Activated CD4-positive, alpha-beta T cell treated with anti-CD3 and anti-CD28 coated beads for 48 hours (primary cell): ENCODE measurements at regions not wholly inside any gene's neighbourhood (a gene's known extent, or its start where the extent isn't known, plus 50 kb on each side); places are given as distances from the start of the nearest gene placed in this dataset.

Experiments
- DNase-seq: peaks from one replicate; pipeline ENCODE4 v3.0.0-alpha.2; 2020

DNA sequence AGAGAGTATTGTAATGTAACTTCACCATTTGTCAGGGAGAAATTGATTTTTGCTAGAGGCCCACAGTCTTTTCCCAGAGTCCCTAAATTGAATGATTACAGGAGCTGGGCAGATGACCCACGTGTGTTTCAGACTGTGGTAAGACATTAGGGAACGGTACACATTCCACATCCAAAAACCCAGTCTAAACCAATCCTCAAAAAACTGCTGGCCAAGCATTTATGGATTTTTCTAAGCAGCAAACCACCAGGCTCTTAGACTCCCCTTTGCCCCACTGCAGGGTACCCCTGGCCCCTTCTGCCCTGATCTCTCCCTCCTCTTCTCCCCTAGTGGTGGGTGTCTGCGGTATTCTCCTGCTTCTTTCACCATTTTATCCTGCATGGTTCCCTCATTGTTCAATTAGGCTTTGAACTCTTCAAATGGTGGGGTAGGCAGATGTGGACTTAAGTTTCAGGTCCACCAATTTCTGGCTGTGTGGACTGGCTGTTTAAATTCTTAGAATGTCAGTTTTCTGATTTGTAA lies 135.5 kb upstream of the SORCS3 start:
- DNase-seq, result no peak

DNA sequence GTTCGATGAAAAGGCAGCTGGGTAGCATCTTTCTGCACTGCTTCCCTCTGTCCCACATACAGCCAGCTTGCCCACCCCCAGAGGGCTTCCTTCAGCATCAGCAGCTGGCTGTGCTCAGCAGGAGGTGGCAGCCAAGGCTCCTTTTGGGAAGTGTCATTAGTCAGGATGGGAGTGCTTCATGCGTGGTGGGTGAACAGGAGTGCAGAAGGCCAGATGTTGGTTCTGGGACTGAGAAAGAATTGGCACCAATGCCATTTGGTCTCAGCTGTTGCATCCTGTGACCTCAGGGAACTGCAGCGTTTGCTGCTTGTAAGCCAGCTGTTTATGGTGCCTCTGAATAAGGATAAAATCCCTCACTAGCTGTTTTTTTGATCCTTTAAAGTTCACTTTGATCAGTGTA lies 131.1 kb upstream of the SORCS3 start:
- DNase-seq, result no peak

DNA sequence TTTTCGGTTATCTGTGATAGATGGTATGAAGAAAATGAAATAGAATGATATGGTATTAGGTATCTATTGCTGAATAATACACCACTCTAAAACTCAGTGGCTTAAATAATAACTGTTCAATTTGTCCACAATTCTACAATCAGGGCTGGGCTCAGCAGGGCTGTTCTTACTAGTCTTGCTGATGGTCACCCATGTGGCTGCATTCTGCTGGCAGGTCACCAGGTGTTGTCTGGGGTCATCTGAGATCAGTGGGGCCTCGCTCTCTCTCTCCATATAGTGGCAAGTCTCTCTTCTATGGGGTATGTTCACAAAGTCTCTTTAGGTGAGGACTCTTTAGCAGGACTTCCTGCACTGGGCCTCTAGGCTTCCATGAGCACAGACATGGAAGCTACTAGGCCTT lies 130.4 kb upstream of the SORCS3 start:
- DNase-seq, result no peak

DNA sequence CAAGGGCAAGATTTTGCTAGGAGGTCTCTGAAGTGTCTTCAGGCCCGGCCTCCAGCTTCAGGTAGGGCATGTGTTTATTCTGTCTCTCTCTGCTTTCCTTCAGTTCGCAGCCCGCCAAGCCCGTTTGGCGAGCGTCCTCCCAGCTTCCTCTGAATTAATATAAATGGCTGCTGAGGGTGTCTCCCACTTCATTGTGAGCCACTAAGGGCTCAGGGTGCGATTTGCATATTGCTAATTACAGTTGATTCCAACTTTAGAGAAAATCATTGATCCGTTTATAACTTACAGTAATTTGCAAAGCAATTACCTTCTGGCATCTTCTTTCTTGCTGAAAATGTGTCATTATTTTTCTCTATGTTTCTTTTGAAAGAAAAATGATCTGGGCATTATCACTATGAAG lies 128.3 kb upstream of the SORCS3 start:
- no peak for DNase-seq

DNA sequence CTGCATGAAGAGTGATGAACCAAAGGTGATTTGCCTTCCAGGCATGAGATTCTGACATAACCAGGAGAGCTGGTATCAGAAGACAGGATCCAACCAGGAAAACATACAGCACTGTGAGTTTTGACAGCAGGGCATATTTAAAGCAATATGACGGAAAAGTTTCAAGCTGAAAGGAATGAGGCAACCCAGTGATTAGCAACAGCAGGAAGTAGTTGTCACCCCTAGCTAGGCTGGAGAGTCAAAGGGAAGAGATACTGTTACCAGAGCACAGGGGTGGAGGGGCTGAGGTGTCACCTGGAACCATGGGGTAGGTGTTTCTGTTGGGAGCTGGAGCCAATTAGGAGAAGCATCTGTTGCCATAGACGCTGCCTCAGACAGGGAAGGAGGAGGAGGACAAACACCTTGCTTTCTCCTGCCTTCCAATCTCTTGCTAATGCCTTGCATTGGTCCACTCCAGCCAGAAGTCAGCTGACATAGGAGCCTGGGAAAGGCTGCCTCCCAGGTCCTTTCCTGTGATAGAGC lies 125.4 kb upstream of the SORCS3 start:
- DNase-seq, result no peak

DNA sequence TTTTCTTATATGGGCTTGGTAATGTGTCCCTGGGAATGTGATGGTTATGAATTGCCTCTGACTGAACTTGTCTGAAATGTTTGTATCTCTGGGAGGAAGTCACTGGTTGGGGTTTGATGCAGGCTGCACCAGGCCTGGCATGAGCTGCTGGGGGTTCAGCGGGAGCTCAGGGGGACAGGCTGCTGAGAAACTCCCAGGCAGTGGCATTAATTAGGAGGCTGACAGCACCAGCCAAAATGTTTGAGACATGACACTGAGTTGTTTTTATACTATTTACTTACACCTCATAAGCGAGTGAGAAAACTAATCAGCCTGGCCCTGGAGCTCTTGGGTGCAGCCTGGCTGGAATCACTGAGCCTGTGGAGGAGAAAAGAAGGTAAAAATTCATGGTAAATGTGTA lies 124.1 kb upstream of the SORCS3 start:
- DNase-seq, result no peak

DNA sequence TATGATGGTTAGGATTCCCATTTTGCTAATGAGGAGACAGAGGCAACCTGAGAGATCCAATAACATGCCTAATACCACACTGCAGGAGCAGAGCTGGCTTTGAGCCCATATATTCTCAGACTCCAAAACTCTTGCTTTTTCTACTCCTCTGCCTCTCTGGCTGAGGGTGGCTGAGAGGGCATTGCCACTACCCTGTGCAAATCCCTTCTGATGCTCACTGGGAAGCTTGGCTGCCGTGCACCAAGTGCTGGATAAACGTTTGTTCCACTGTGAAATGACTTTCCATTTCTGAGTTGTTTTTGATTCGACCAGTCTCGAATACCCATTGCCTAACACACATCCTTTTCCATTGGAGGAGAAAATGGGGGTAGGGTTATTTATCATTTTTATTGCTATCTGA lies 123.1 kb upstream of the SORCS3 start:
- DNase-seq, result no peak

DNA sequence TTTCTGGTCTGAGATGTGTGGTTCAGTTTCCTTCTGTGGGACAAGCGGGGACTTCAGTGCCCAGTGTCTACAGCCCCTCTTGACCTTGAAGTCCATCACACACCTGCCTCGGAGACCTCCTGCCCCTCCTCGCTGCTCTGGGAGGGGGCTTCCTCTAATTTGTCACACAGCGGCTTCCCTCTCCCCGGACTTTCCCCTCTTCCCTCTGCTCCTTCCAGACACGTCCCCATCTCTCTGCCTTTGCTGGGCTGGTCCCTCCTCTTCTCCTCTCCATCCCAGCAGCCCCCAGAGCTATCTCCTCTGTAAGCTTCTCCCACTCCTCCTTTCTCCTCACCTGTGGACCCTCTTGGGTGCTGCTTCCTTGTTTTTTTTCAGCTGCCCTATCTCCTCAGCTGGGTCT lies 122.2 kb upstream of the SORCS3 start:
- no peak for DNase-seq

DNA sequence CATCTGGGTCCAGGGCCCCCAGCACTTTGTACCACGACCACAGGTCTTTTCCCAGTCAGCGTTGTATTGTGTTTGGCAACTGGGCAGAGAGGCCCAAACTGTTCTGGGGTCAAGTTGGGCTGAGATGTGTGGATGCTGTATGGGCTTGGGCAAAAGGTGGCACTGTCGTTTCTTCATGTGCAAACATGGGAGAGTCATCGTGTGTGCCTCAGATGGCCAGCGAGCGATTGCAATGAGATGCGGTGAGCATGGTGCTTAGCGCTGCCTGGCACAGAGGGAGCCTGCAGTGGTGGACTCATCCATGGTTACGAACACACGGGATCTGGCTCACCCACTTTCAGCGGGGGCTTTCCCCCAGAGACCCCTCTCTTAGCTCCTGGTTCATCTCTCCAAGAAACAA lies 120.4 kb upstream of the SORCS3 start:
- no peak for DNase-seq

DNA sequence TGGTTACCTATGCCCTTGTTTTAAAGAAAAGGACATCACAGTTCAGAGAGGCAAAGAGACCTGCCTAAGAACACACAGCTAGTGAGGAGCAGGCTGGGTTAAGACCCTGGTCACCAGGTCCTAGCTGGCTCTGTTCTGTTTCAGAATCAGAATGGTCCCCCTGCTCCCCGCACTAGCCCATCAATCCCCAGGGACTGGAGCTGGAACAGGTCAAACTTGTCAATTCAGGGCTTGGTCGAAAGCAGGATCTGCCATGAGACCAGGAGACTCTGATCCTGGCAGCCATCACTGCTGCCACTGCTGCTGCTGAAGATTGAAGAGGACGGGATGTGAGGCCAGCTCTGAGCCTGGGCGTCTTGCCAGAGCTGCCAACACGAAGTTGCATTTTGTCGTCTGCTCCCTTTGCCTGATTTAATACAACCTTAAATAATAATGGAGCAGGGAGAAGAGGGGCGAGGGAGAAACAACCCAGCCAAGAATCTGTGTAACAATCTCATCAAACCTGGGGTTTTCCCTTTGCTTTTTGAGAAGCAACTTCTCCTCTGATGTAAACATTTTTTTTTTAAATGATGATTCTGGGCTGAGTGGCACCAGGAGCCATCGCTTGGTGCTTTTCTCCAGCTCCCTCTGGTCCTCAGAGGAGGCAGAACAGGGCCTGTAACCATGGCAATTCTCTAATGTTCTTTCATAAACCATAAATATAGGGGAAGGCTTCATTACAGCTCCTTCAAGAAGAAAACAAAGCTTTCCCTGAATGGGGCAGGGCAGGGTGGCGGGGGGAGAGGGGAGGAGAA lies 119.0 kb upstream of the SORCS3 start:
- DNase-seq, result no peak

DNA sequence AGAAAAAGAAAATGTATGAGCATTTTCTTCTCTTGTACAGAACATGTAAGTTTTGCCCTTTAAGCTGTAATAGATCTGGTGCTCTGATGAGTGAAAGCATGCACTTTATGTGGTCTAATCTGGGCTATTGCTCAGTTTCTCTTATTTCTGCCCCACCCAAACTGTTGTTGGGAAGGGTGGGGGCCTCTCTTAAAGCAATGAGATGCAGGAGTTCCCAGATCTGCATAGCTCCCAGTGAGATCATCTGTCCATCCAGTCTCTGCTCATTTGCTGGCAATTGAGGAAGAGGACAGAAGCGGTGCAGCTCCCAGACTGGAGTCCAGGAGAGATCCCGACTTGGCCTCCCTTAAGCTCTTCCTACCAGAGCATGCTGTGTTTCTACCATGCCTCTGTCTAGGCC lies 114.9 kb upstream of the SORCS3 start:
- no peak for DNase-seq

DNA sequence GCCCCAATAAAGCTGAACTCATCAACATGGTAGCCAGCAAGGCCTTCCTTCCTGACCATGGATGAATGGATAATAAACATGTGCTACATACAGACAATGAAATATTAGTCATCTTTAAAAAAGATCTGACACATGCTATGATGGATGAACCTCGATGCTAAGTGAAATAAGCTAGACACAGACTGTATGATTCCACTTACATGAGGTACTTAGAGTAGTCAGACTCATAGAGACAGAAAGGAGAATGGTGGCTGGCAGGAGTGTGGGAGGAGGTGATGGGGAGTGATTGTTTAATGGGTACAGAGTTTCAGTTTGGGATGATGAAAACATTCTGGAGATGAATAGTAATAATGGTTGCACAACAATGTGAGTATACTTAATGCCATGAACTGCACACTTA lies 114.1 kb upstream of the SORCS3 start:
- DNase-seq, result peak; percentile 20

DNA sequence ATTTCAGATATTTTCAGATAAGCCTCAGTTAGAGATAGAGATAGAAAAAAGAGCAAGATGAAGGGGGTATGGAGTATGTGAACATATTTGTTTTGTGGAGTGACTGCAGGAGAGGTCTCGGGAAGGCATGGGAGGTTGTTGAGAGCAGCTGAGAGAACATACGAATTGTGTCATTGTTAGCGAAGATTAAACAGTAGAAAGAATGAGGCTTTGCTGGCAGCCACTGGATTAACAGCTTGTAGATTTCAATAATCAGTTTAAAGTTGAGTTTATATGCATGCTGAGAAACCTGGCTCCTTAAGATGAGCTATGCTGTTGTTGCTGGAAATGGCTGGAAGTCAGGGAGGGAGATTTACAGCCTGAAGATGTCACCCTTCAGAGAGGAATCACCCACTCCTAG lies 100.9 kb upstream of the SORCS3 start:
- no peak for DNase-seq

DNA sequence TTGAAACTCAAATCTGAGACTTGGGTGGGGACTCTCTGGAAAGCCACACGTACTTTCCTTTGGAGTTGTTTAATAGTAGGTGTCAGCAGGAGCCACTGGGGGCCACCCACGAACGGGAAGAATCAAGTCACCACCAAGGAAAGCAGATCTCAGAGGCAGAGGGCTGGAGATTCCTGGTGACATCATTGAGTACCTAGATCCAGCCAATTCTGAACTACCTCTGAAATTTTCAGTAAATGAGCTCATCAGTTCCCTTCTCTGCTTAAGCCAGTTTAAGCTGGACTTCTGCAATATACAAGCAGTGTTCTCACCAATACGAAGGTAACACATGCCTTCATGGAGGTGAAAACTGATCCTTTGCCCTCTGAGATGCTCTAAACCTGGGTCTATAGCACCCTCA lies 99.3 kb upstream of the SORCS3 start:
- no peak for DNase-seq

DNA sequence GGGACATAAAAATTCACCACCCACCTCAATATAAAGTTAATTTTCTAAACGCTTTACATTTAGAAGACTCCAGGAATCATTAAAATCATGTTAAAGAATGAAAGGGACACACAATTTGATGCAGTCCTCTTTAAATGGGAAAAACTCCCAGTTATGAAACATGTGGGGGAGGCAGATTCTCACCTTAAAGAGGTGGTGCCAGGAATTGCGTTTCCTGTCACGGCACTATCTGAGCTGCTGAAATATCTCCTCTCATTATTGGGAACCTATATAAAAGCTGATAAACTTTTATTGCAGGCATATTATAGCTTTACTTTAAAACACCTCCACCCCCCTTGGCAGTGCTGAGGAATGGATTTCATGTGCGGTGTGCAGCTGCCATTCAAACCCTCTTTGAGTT lies 94.8 kb upstream of the SORCS3 start:
- DNase-seq, result no peak

DNA sequence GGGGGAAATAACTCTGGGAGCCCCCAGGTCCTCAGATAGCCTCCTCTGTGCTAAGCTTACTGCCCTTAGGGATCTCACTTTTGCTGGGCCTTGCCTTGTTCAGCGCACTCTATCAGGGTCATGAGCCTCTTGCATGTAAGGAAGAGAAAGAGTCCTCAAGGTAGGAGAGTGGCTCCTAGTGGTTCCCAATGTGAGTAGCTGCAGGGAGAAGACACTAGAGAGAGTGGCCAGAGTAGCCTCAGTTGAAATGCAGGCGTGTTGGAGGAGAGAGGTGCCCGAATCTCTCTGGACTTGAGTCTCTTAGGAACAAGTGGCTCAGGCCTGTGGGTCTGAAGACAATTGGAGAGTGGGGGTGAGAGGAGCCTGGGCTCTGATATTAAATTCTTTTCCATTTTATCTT lies 94.3 kb upstream of the SORCS3 start:
- no peak for DNase-seq

DNA sequence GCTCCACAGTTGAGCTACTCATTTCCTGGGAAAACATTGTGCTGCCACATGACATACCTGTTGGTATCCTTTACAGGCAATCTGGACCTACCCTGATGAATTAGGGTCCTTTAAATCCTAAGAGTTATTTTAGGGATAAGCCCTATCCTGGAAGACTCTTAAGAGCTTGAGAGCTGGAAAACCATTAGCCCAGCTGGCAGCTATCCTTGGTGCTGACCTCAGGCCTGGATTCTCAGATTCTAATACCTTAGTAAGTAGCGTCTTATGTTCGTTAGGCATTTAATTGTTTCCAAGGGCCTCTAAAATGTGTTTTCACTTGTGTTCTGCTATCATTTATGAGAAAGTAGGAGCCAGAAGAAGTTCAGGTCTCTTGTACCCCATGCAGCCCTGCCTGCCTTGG lies 93.0 kb upstream of the SORCS3 start:
- no peak for DNase-seq

DNA sequence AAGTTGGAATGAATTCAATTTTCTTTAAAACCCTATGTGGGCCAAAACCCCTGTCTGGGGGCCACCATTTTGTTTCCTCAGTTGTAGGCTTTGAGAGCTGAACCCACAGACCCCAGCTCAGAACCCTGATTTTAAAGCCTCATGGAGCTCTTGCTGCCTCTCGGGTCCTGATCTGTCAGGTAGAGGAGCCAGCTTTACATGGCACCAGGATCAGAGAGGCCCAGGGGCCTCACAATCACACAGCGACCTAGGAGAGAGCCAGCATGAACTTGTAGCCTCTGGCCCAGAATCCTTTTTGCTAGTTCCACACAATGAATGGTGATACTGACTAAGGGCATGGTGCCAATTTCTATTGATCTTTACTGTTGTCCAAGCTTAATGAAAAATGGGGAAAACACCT lies 84.3 kb upstream of the SORCS3 start:
- DNase-seq, result no peak

DNA sequence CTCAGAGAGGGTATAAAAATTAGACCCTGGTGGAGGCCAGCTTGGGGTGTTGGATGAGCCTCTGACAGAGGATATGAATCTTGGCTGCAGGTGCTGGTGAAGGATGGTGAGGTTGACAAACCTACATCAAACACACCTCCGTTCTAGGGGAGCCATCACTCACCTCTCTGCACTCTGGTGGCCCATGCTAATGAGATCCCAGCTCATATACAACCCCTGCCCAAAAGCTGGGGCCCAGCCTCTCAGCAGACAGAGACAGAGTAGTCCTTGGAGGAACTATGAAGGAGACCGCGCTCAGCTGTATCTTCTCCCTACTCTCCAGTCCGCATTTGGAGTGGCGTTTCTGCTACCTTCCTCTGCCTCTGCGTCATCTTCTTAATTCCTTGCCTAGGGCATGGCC lies 83.1 kb upstream of the SORCS3 start:
- DNase-seq, result no peak

DNA sequence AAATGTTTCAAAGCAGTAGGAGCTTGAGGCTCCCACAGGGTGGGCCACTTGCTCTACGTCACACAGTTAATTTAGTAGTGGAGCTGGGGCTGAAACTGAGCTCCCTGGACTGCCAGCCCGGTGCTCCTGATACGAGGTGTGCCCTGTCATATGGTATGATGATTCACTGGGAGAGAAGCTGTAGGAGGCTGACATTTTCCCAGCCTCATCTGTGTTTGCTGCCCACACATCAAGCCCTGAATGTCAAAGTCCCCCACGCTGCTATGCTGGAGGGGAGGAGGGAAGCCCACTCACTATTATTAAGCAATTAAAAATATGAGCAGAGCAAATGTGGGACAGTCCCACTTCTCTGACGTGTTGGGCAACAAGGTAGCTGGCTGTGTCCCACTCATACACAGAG lies 81.2 kb upstream of the SORCS3 start:
- no peak for DNase-seq

DNA sequence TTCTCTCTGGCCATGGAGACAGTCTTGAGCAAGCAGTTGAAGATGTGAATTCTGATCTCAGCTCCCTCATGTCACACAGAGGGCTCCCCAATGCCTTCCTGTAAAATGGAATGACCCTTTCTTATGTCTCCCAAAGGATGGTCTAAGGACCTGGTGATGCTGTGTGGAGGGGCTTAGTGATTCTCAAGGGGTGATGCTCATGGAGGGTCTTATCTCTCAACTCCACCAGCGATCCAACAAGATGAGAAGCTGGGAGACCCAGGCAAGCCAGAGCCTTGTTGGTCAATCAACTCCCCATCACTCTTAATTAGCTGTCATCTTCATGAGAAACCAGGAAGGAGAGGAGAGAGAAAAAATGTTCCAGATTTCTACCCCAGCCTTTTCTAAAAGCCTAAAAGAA lies 78.0 kb upstream of the SORCS3 start:
- DNase-seq, result no peak

DNA sequence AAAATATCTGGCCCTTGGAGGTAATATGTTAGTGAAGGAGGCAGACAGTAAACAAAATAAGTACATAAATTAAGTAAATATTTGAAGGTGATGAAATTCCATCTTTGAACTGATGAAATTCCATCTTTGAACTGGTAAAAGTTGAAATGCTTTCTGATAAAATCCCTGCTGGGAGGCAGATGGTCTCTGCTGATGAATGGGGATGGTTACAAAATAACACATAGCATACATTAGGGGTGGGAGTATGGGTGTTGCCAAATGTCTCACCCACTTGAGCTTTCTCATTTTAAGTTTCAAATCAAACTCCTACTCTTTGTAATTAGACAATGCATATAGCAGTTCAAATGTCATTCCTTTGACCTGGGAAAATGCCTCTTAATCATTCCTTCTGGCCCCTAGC lies 77.5 kb upstream of the SORCS3 start:
- no peak for DNase-seq

DNA sequence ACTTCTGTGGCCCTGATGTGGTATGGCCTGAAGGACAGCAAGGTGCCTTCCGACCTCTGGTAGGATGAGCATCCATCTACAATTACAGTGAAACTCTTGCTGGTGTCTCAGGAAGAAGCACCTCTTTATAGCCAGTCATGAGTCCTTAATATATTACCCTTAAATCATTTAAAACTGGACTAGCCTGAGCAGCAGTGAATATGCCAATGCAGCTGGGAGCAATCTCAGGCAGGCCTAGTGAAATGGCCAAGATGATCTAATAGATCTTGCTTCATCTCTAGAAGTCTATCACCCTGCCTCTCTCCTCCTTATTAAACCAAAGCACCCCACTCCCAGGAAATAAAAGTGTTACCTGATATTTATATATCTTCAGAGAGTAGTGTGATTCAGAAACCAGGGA lies 66.7 kb upstream of the SORCS3 start:
- no peak for DNase-seq

DNA sequence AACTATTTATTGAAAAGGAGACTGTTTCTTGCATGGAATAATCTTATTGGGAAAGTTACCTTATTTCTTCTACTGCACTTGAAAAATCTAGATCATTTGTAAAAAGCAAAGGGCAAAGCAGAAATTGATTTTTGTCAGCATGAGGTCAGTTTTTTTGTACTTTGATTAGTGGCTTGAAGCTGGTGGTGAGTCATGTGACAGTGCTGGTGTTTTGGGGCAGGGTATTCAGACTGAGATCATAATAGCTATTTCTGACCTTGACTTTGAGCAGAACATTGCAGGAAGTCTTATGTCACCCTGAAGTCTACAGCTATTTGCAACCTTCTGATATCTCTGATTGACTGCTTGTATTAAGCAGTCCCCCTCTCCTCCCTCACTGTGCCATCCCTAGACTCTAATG lies 66.3 kb upstream of the SORCS3 start:
- DNase-seq, result no peak

DNA sequence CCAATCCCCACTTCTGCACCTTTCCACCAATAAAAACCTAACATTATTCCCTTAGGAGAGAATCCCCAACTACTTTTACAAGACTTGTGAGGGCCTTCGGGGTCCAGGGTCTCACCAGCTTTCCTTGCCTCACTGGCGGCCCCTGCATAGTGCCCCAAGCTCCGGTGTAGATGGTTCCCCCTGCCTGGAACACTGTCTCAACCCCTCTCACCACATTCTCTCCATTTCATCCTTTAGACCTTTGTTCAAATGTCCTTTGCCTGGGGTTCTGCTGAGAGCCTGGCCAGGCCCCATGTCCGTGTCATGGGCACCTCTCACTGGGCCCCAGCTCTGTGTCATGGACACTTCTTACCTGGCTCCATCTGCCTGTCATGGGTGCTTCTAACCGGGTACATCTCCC lies 64.5 kb upstream of the SORCS3 start:
- DNase-seq, result no peak
